MM.1S (cell line): ENCODE measurements at regions not wholly inside any gene's neighbourhood (a gene's known extent, or its start where the extent isn't known, plus 50 kb on each side); places are given as distances from the start of the nearest gene placed in this dataset.

Experiments used
- CTCF ChIP-seq: fragments of 300-600 bp; sonication (generic); IDR thresholded peaks from 2 replicates; pipeline ENCODE4 v1.5.1; 2016; ENCODE audit warnings: antibody characterized with exemption, low read length, mixed read lengths
- EZH2 ChIP-seq: fragments of 300-600 bp; sonication (generic); optimal IDR thresholded peaks from 2 replicates; pipeline ENCODE3; 2017; ENCODE audit warnings: low read depth, mild to moderate bottlenecking, antibody characterized with exemption, low read length, mixed read lengths
- EZH2phosphoT487 ChIP-seq: fragments of 300-600 bp; sonication (generic); IDR thresholded peaks from 2 replicates; pipeline ENCODE4 v1.6.1; 2018; ENCODE audit warnings: antibody characterized with exemption, low read length

DNA sequence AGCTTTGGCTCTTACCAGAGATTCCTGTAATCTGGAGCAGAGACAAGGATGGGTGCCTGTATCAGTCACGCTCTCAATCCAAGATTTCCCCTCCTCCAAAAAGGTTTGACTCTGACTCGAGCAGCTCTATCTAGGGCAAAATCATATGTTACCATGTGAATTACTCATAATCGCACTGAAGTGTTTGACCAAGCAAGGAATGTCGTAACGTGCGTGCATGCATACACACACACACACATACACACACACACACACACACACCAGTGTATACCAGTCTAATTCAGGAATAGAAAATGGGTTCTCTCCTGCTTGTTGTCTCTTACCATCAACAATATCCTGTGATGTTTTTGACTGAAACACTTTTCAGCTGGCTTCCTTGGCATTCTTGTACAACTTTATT, 835.1 kb downstream of the KCNJ2 start:
- no peak for TF ChIP-seq CTCF
- TF ChIP-seq EZH2, result no peak
- no peak for TF ChIP-seq EZH2phosphoT487
